SK-N-SH treated with all-trans-retinoic acid at 6 μM for 48 hours (cell line): ENCODE measurements at regions not wholly inside any gene's neighbourhood (a gene's known extent, or its start where the extent isn't known, plus 50 kb on each side); places are given as distances from the start of the nearest gene placed in this dataset.

ENCODE experiments used
- ATAC-seq: fragments of 200-7000 bp; cut with Tn5 transposase; 3 replicates; pipeline ENCODE4 v1.9.1; 2020; ENCODE audit warnings: mild to moderate bottlenecking, moderate library complexity
- ARNTL ChIP-seq: fragments of 450-650 bp; formaldehyde crosslinking; IDR thresholded peaks from 2 replicates; pipeline ENCODE4 v1.5.0; 2020; ENCODE audit warnings: low read depth, mild to moderate bottlenecking, moderate library complexity, borderline replicate concordance
- BACH2 ChIP-seq: fragments of 250-450 bp; sonication (Bioruptor Pico); IDR thresholded peaks from 2 replicates; pipeline ENCODE4 v1.9.0; 2021; ENCODE audit warnings: mild to moderate bottlenecking, borderline replicate concordance
- CREB5 ChIP-seq: fragments of 250-450 bp; sonication (Bioruptor Pico); IDR thresholded peaks from 2 replicates; pipeline ENCODE4 v1.5.1; 2020; ENCODE audit warnings: low read depth, mild to moderate bottlenecking, moderate library complexity
- CSDC2 ChIP-seq: fragments of 250-450 bp; sonication (Bioruptor Pico); IDR thresholded peaks from 2 replicates; pipeline ENCODE4 v1.5.0; 2020; ENCODE audit warnings: mild to moderate bottlenecking, moderate library complexity
- CSRNP3 ChIP-seq: fragments of 250-450 bp; sonication (Bioruptor Pico); IDR thresholded peaks from 2 replicates; pipeline ENCODE4 v1.5.1; 2021; ENCODE audit warnings: mild to moderate bottlenecking, moderate library complexity
- ESRRG ChIP-seq: fragments of 250-450 bp; sonication (Bioruptor Pico); IDR thresholded peaks from 2 replicates; pipeline ENCODE4 v1.6.1; 2021; ENCODE audit warnings: mild to moderate bottlenecking
- GLIS3 ChIP-seq: fragments of 250-450 bp; sonication (Bioruptor Pico); IDR thresholded peaks from 2 replicates; pipeline ENCODE4 v1.5.0; 2020; ENCODE audit warnings: mild to moderate bottlenecking, moderate library complexity
- ISL1 ChIP-seq: fragments of 250-450 bp; sonication (Bioruptor Pico); IDR thresholded peaks from 2 replicates; pipeline ENCODE4 v2.1.2; 2022; ENCODE audit warnings: mild to moderate bottlenecking, moderate library complexity
- OSR1 ChIP-seq: fragments of 250-450 bp; sonication (Bioruptor Pico); IDR thresholded peaks from 2 replicates; pipeline ENCODE4 v1.8.0; 2022; ENCODE audit warnings: moderate library complexity, mild to moderate bottlenecking, inconsistent platforms
- PATZ1 ChIP-seq: fragments of 250-450 bp; sonication (Bioruptor Pico); IDR thresholded peaks from 2 replicates; pipeline ENCODE4 v1.8.0; 2020; ENCODE audit warnings: mild to moderate bottlenecking, moderate library complexity, borderline replicate concordance
- POU6F1 ChIP-seq: fragments of 250-450 bp; sonication (Bioruptor Pico); IDR thresholded peaks from 2 replicates; pipeline ENCODE4 v1.8.0; 2021; ENCODE audit warnings: low read depth, mild to moderate bottlenecking, moderate library complexity, borderline replicate concordance
- PPARA ChIP-seq: fragments of 250-450 bp; sonication (Bioruptor Pico); IDR thresholded peaks from 2 replicates; pipeline ENCODE4 v1.5.0; 2020; ENCODE audit warnings: mild to moderate bottlenecking, borderline replicate concordance
- RARB ChIP-seq: fragments of 250-450 bp; sonication (Bioruptor Pico); IDR thresholded peaks from 2 replicates; pipeline ENCODE4 v1.8.0; 2021; ENCODE audit warnings: mild to moderate bottlenecking, moderate library complexity
- SNAI2 ChIP-seq: fragments of 250-450 bp; sonication (Bioruptor Pico); IDR thresholded peaks from 2 replicates; pipeline ENCODE4 v1.5.0; 2020; ENCODE audit warnings: mild to moderate bottlenecking, moderate library complexity
- TCF4 ChIP-seq: fragments of 250-450 bp; sonication (Bioruptor Pico); IDR thresholded peaks from 2 replicates; pipeline ENCODE4 v1.8.0; 2021; ENCODE audit warnings: mild to moderate bottlenecking, moderate library complexity, borderline replicate concordance
- TOX ChIP-seq: fragments of 250-450 bp; sonication (Bioruptor Pico); IDR thresholded peaks from 2 replicates; pipeline ENCODE4 v1.8.0; 2021; ENCODE audit warnings: mild to moderate bottlenecking, moderate library complexity, borderline replicate concordance
- TSHZ2 ChIP-seq: fragments of 250-450 bp; sonication (Bioruptor Pico); IDR thresholded peaks from 2 replicates; pipeline ENCODE4 v1.5.0; 2020; ENCODE audit warnings: mild to moderate bottlenecking, moderate library complexity
- ZFP3 ChIP-seq: fragments of 250-450 bp; sonication (Bioruptor Pico); IDR thresholded peaks from 2 replicates; pipeline ENCODE4 v1.5.0; 2020; ENCODE audit warnings: mild to moderate bottlenecking, moderate library complexity
- ZFP30 ChIP-seq: fragments of 450-650 bp; formaldehyde crosslinking; IDR thresholded peaks from 2 replicates; pipeline ENCODE4 v1.5.0; 2022; ENCODE audit warnings: mild to moderate bottlenecking, moderate library complexity
- ZNF565 ChIP-seq: fragments of 450-650 bp; formaldehyde crosslinking; conservative IDR thresholded peaks from 2 replicates; pipeline ENCODE4 v1.5.0; 2020; ENCODE audit warnings: low read depth, mild to moderate bottlenecking, moderate library complexity
- ZNF70 ChIP-seq: fragments of 450-650 bp; formaldehyde crosslinking; IDR thresholded peaks from 2 replicates; pipeline ENCODE4 v1.5.0; 2020; ENCODE audit warnings: mild to moderate bottlenecking, moderate library complexity
- ZNF8 ChIP-seq: fragments of 450-650 bp; formaldehyde crosslinking; IDR thresholded peaks from 2 replicates; pipeline ENCODE4 v1.5.0; 2020; ENCODE audit warnings: mild to moderate bottlenecking, moderate library complexity

GRCh38 chr1:5256793-5257192, 602.4 kb downstream of the AJAP1 start:
- ATAC-seq: no peak
- TF ChIP-seq CREB5 (CRISPR knock-in tag) (no peak), PATZ1 (CRISPR knock-in tag) (no peak), ISL1 (CRISPR knock-in tag) (no peak), TSHZ2 (CRISPR knock-in tag) (no peak), ZFP3 (CRISPR knock-in tag) (no peak), ZNF70 (CRISPR knock-in tag) (no peak), RARB (CRISPR knock-in tag) (no peak), CSDC2 (no peak), TOX (CRISPR knock-in tag) (no peak), ARNTL (CRISPR knock-in tag) (no peak), GLIS3 (no peak), ESRRG (CRISPR knock-in tag) (no peak), POU6F1 (CRISPR knock-in tag) (no peak), ZNF565 (CRISPR knock-in tag) (no peak), CSRNP3 (CRISPR knock-in tag) (no peak)
- TF ChIP-seq, all 23 proteins: peak for 0

- no peak for ATAC-seq
- TF ChIP-seq BACH2 (CRISPR knock-in tag) (no peak), ESRRG (CRISPR knock-in tag) (no peak), PATZ1 (CRISPR knock-in tag) (no peak), CSDC2 (no peak), PPARA (CRISPR knock-in tag) (no peak), OSR1 (no peak), RARB (CRISPR knock-in tag) (no peak), ZNF70 (CRISPR knock-in tag) (no peak), SNAI2 (CRISPR knock-in tag) (no peak), ZNF565 (CRISPR knock-in tag) (no peak), TOX (CRISPR knock-in tag) (no peak), ISL1 (CRISPR knock-in tag) (no peak), ZNF8 (CRISPR knock-in tag) (no peak), CREB5 (CRISPR knock-in tag) (no peak), ZFP30 (CRISPR knock-in tag) (no peak), POU6F1 (CRISPR knock-in tag) (no peak), CSRNP3 (CRISPR knock-in tag) (no peak), TCF4 (CRISPR knock-in tag) (no peak), GLIS3 (no peak), ZFP3 (CRISPR knock-in tag) (no peak)
Measured at GRCh38 chr1:5254975-5255374, 600.6 kb downstream of the AJAP1 start.
